ENCODE measurements at regions not wholly inside any gene's neighbourhood (a gene's known extent, or its start where the extent isn't known, plus 50 kb on each side); places are given as distances from the start of the nearest gene placed in this dataset.

DNA sequence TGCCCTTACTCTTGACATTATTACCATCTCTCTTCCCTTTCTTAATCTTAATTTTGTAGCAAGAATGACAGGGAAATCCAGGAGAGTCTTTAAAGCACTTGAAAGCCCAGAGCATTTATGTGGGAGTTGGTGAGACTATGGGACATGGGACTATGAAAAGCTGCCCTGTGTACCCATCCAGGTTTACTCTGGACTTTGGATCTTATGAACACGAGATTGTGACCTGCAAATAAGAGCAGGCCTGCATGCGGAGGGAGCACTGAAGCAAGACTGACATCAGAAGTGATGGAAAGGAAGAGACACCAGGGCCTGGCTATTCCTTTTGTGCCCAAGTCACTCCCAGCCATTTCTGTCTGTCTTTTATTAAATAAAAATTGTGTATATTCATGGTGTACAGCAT lies 209.6 kb downstream of the NUF2 start (continued):
- TF ChIP-seq REST (IDR thresholded peaks at IDR 0.05; ENCODE audit: low read depth, low read length): no peak
- TF ChIP-seq, protein P1, sequence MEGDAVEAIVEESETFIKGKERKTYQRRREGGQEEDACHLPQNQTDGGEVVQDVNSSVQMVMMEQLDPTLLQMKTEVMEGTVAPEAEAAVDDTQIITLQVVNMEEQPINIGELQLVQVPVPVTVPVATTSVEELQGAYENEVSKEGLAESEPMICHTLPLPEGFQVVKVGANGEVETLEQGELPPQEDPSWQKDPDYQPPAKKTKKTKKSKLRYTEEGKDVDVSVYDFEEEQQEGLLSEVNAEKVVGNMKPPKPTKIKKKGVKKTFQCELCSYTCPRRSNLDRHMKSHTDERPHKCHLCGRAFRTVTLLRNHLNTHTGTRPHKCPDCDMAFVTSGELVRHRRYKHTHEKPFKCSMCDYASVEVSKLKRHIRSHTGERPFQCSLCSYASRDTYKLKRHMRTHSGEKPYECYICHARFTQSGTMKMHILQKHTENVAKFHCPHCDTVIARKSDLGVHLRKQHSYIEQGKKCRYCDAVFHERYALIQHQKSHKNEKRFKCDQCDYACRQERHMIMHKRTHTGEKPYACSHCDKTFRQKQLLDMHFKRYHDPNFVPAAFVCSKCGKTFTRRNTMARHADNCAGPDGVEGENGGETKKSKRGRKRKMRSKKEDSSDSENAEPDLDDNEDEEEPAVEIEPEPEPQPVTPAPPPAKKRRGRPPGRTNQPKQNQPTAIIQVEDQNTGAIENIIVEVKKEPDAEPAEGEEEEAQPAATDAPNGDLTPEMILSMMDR (IDR thresholded peaks at IDR 0.05): no peak
- TF ChIP-seq MEF2A (IDR thresholded peaks at IDR 0.05; ENCODE audit: borderline replicate concordance, low read depth): no peak

- TF ChIP-seq IRF3 (IDR thresholded peaks at IDR 0.05; ENCODE audit: low read depth, low read length): no peak
- no peak for TF ChIP-seq RAD21 (IDR thresholded peaks at IDR 0.05; ENCODE audit: low read length)
- TF ChIP-seq PBX3 (IDR thresholded peaks at IDR 0.05): no peak
- no peak for TF ChIP-seq MXI1 (IDR thresholded peaks at IDR 0.05; ENCODE audit: low read depth, low read length)
- no peak for TF ChIP-seq TEAD4 (IDR thresholded peaks at IDR 0.05; ENCODE audit: borderline replicate concordance, insufficient read depth)
- TF ChIP-seq REST (IDR thresholded peaks at IDR 0.05; ENCODE audit: low read depth, low read length): no peak
- TF ChIP-seq RFX5 (IDR thresholded peaks at IDR 0.05; ENCODE audit: low read length): no peak
- no peak for TF ChIP-seq JUND (IDR thresholded peaks at IDR 0.05)
- no peak for TF ChIP-seq SIN3A (IDR thresholded peaks at IDR 0.05; ENCODE audit: borderline replicate concordance, low read depth, low read length)
- no peak for TF ChIP-seq RCOR1 (IDR thresholded peaks at IDR 0.05; ENCODE audit: low read length)
- no peak for TF ChIP-seq FOXM1 (IDR thresholded peaks at IDR 0.05; ENCODE audit: low read depth)
- no peak for TF ChIP-seq YY1 (IDR thresholded peaks at IDR 0.05; ENCODE audit: low read depth)
- TF ChIP-seq RXRA (IDR thresholded peaks at IDR 0.05; ENCODE audit: borderline replicate concordance, low read depth): no peak
- TF ChIP-seq TAF1 (IDR thresholded peaks at IDR 0.05; ENCODE audit: borderline replicate concordance, low read depth, low read length): no peak
- no peak for TF ChIP-seq NFIC (IDR thresholded peaks at IDR 0.05; ENCODE audit: borderline replicate concordance)
- TF ChIP-seq SMC3 (IDR thresholded peaks at IDR 0.05; ENCODE audit: low read depth, low read length): no peak
- no peak for TF ChIP-seq MEF2A (IDR thresholded peaks at IDR 0.05; ENCODE audit: borderline replicate concordance, low read depth)
- Histone ChIP-seq H3K9me3 (no peaks in the 10 kb centered on the region), H3K4me2 (no peak overlapping the region), H3K27ac (ENCODE audit: low read depth in 2 of 2, low read length in 1 of 2) (no peak overlapping the region), H3K4me3 (ENCODE audit: low read depth in 2 of 2, low read length in 1 of 2) (no peak overlapping the region), H3K9me2 (no peaks in the 10 kb centered on the region), H3K36me3 (replicated peaks in 1 of 2; ENCODE audit: control insufficient read depth in 1 of 2, insufficient read depth in 2 of 2, low read length in 1 of 2) (no peaks in the 10 kb centered on the region), H3K79me2 (ENCODE audit: insufficient read depth) (no peaks in the 10 kb centered on the region), H3K9ac (no peak overlapping the region), H3F3A (replicated peaks; ENCODE audit: insufficient read depth) (no peaks in the 10 kb centered on the region), H2AFZ (ENCODE audit: low read depth) (no peak overlapping the region), H3K27me3 (ENCODE audit: insufficient read depth) (no peaks in the 10 kb centered on the region; the same call in 1 of the 2 replicates), H4K20me1 (ENCODE audit: insufficient read depth) (no peaks in the 10 kb centered on the region), H3K4me1 (ENCODE audit: control insufficient read depth in 1 of 2, insufficient read depth in 2 of 2, low read depth in 1 of 2, low read length in 1 of 2) (peaks cover 0 to 15% of the 10 kb centered on the region in 2 experiments; a peak in 1 of 4 replicates)
- DNase-seq: no peak
- WGBS (ENCODE audit: low lambda C conversion rate): 26% methylated on average over 5 of the region's 5 CpGs
- CTCF ChIA-PET: interaction anchor here (0.9 to 3.8 kb wide), 9 partner anchors 9 to 1538 kb away, joined by 3 to 15 read pairs (median 3); no protein-coding TSS in a partner anchor
- POLR2A ChIA-PET: no interaction called here
Observed at GRCh38 chr1:163535401-163535800, 213.6 kb downstream of the NUF2 start.

Data from SK-N-SH (cell line).